GM12892 (cell line): ENCODE measurements at regions not wholly inside any gene's neighbourhood (a gene's known extent, or its start where the extent isn't known, plus 50 kb on each side); places are given as distances from the start of the nearest gene placed in this dataset.
"Not testable (repeated sequence)": the region's sequence is repeated elsewhere in the genome, so short reads cannot be mapped to it uniquely, and the experiment has no call there.

ENCODE experiments used
- DNase-seq: peaks from one replicate; pipeline ENCODE4 v3.0.0; 2011; ENCODE audit not compliant: insufficient read length
- FAIRE-seq: peaks from 2 replicates; lab custom pipeline; 2011; peaks lifted over from hg19 to GRCh38; lab: Jason Lieb, UNC
- POLR2A ChIP-seq: IDR thresholded peaks from 2 replicates; pipeline ENCODE4 v1.6.1; 2011; ENCODE audit warnings: low read depth, low read length, control low read depth
- POLR2AphosphoS5 ChIP-seq: IDR thresholded peaks from 2 replicates; pipeline ENCODE4 v1.6.1; 2011; ENCODE audit warnings: low read depth, low read length, control low read depth
- TAF1 ChIP-seq: IDR thresholded peaks from 2 replicates; pipeline ENCODE4 v1.6.1; 2011; ENCODE audit warnings: low read depth, mild to moderate bottlenecking, control low read depth, low read length, borderline replicate concordance

DNA sequence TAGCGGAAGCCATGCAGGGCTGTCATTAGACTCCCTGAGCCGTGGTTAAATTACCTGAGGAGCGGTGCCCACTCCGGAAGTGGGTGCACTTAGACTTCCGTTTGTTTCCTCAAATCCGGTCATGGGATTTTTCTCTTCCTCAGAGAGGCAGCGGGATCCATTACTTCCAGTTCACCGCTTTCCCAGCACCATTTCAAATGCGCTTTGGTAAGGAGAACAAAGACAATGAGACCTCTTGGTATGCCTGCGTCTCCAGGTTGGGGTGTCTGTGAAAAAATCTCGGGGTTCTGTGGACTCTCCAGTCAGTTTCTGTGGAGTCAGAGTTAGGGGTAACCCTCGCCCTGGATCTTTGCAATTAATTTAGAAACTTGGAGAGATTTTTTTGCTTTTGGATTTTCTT lies 132.3 kb upstream of the PTPRG start:
- no peak for TF ChIP-seq POLR2AphosphoS5
- no peak for TF ChIP-seq POLR2A
- TF ChIP-seq TAF1, result no peak
- DNase-seq (no peak), FAIRE-seq (no peak)

DNA sequence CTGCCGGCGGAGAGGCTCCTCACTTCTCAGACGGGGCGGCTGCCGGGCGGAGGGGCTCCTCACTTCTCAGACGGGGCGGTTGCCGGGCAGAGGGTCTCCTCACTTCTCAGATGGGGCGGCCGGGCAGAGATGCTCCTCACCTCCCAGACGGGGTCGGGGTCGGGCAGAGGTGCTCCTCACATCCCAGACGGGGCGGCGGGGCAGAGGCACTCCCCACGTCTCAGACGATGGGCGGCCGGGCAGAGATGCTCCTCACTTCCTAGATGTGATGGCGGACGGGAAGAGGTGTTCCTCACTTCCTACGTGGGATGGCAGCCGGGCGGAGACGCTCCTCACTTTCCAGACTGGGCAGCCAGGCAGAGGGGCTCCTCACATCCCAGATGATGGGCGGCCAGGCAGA lies 126.5 kb upstream of the PTPRG start:
- not testable (repeated sequence) for DNase-seq, FAIRE-seq

- not testable (repeated sequence) for FAIRE-seq, DNase-seq
These were observed 126.0 kb upstream of the PTPRG start for GRCh38 chr3:61435361-61435760.

DNA sequence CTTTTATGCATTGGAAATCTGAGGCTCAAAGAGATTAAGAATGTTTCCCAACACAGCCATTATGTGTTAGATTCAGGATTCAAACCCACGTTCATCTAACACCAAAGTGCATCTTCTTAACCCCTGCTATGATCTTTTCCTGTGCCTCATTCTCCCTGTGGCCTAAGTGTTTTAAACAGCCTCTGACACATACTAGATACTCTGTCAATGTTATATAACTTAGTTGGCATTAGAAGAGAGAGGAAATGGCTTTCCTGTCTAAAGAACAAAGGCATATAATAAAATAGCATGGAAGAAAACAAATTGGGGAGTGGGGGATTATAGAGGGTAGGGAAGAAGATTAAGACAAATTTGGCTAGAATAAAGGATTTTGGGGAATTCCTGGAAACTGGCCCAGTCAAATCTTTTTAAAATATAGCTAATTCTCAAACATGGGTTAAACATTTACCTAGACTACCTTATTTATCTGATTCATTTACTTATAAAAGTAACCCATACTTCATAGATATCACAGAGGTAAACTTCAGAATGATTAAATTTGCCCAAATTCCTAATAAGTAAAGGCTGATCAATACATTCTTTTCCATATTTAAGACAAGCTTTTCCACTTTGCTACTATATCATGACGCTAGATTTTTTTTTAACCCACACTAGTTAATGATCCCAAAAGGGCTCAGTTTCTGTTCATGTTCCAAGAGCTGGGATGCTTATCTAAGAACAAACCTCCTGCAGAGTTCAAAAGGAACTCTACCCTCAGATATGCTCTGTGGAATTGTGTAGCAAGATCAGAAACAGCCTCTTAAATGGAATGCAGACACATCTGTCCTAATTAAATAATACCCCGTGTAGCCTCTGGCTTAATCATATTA lies 122.9 kb upstream of the PTPRG start:
- FAIRE-seq (no peak), DNase-seq (no peak)
- TF ChIP-seq POLR2A, result no peak
- no peak for TF ChIP-seq POLR2AphosphoS5
- TF ChIP-seq TAF1, result no peak

DNA sequence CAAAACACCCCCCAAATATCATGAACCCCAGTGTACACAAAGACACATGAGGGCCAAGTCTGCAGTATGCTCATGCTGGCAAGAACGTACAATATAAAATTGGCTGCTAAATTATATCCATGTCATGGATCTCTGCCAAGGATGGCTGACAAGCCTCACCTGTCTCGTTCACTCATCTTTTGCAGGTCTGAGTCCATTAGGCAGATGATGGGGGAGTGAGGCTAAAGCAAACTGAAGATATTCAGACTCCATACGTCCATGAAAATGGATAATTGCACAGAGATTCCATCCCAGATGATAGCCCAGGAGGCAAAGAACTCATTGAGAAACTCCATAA lies 122.3 kb upstream of the PTPRG start:
- DNase-seq, result no peak
- FAIRE-seq, result no peak

GRCh38 chr3:61442696-61443095 lies 118.7 kb upstream of the PTPRG start:
- DNase-seq, result no peak
- FAIRE-seq, result no peak
- no peak for TF ChIP-seq POLR2A
- TF ChIP-seq POLR2AphosphoS5, result no peak
- no peak for TF ChIP-seq TAF1

More for the DNA sequence above, 122.3 kb upstream of the PTPRG start:
- TF ChIP-seq TAF1 (no peak), POLR2A (no peak), POLR2AphosphoS5 (no peak)

- no peak for DNase-seq
- no peak for FAIRE-seq
- TF ChIP-seq POLR2A, result no peak
- no peak for TF ChIP-seq TAF1
- no peak for TF ChIP-seq POLR2AphosphoS5
These were observed 117.5 kb upstream of the PTPRG start for GRCh38 chr3:61443886-61444285.

DNA sequence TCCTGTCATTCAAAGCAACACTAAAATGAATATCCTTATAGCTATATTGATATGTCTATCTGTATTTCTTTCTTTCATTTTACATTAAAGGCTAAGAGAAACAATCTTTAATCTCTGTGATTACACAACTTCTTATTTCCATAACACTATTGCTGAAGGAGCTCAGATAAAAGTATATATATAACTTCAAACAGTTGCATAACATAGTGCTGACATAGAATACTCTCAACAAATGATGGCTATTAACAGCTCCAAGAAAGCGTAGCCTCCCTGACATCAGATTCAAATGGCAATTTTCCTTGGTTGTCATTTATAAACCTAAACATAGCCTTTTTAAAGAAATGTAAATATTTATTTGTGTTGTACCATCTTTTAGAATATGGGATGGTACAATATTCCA lies 116.6 kb upstream of the PTPRG start:
- TF ChIP-seq POLR2A, result no peak
- TF ChIP-seq POLR2AphosphoS5, result no peak
- TF ChIP-seq TAF1, result no peak
- DNase-seq (no peak), FAIRE-seq (no peak)

DNA sequence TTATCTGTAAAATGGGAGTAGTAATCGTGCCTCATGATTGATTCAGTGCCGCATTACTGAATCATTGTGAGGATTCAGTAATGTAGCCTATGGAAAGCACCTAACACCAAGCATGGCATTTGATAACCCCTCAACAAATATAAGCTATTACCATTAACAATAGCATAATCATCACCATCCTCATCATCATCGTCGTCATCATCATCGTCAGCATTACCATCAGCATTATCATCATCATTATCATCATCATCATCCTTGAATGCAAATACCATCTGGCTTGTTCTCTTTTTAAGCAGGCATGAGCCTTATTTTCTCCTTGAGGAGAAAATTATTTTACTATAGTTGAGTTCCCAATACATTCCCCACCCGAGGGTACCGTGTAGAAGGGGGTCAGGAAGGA lies 115.4 kb upstream of the PTPRG start:
- DNase-seq, result no peak
- no peak for FAIRE-seq

GRCh38 chr3:61446341-61446740 lies 115.0 kb upstream of the PTPRG start:
- no peak for TF ChIP-seq POLR2A
- no peak for TF ChIP-seq POLR2AphosphoS5
- FAIRE-seq (no peak), DNase-seq (no peak)

More for the DNA sequence above, 115.4 kb upstream of the PTPRG start:
- TF ChIP-seq POLR2AphosphoS5 (no peak), POLR2A (no peak), TAF1 (no peak)

GRCh38 chr3:61448378-61448777 lies 113.0 kb upstream of the PTPRG start:
- no peak for FAIRE-seq
- TF ChIP-seq POLR2AphosphoS5, result no peak
- TF ChIP-seq TAF1, result no peak
- no peak for TF ChIP-seq POLR2A
- DNase-seq, result no peak

- FAIRE-seq (no peak), DNase-seq (no peak)
- no peak for TF ChIP-seq POLR2A
- no peak for TF ChIP-seq TAF1
- no peak for TF ChIP-seq POLR2AphosphoS5
These were observed 111.9 kb upstream of the PTPRG start for GRCh38 chr3:61449327-61450040.
